ENCODE measurements at regions not wholly inside any gene's neighbourhood (a gene's known extent, or its start where the extent isn't known, plus 50 kb on each side); places are given as distances from the start of the nearest gene placed in this dataset.

DNA sequence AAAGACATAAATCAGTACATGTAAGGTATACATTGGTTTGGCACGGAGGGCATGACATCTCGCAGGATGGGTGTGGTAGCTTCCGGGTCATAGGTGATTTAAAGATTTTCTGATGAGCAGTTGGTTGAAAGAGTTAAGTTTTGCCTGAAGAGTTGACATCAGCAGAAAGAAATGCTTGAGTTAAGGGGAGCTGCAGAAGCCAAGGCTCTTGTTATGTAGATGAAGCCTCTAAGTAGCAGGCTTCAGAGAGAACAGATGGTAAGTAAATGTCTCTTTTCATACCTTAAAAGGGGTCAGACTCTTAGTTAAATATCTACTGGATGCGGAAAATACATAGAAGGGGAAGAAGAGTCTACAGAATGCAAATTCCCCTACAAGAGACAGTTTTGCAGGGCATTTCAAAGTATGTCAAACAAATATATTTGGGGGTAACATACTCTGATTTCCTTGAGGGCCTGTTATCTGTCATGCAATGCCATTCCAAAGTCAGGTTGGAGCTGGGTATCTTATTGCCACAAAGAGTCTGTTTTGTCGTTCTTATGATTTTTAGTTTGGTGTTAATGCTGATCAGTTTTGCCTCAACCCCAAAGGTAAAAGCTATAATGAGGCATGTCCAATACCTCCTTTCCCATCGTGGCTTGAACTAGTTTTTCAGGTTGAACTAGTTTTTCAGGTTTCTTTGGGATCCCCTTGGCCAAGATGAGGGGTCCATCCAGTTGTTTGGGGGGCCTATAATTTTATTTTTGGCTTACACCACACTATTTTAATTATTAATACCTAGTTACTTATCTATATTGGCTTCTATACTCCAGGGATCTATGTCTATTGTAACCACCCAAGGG is 67.0 kb downstream of the PTHLH start:
- H3K36me3 ChIP-seq (ENCODE audit: control insufficient read depth in 4 of 4, insufficient read depth in 4 of 4, low read length in 4 of 4), result no peaks in the 10 kb centered on the region
- DNase-seq (no peak), ATAC-seq (ENCODE audit: insufficient read depth, low FRiP score) (no peak)
- H3K9me3 ChIP-seq (ENCODE audit: control insufficient read depth in 4 of 4, insufficient read depth in 3 of 4, low read length in 3 of 4), result no peaks in the 10 kb centered on the region
- no peak overlapping the region for H3K27ac ChIP-seq (ENCODE audit: low read depth in 1 of 2, low read length in 1 of 2)
- TF ChIP-seq, protein P1, sequence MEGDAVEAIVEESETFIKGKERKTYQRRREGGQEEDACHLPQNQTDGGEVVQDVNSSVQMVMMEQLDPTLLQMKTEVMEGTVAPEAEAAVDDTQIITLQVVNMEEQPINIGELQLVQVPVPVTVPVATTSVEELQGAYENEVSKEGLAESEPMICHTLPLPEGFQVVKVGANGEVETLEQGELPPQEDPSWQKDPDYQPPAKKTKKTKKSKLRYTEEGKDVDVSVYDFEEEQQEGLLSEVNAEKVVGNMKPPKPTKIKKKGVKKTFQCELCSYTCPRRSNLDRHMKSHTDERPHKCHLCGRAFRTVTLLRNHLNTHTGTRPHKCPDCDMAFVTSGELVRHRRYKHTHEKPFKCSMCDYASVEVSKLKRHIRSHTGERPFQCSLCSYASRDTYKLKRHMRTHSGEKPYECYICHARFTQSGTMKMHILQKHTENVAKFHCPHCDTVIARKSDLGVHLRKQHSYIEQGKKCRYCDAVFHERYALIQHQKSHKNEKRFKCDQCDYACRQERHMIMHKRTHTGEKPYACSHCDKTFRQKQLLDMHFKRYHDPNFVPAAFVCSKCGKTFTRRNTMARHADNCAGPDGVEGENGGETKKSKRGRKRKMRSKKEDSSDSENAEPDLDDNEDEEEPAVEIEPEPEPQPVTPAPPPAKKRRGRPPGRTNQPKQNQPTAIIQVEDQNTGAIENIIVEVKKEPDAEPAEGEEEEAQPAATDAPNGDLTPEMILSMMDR (IDR thresholded peaks at IDR 0.05; ENCODE audit: control extremely low read depth, extremely low read depth), result no peak
- no peaks in the 10 kb centered on the region for H3K27me3 ChIP-seq (ENCODE audit: control insufficient read depth in 3 of 3, insufficient read depth in 3 of 3, low read length in 2 of 3)
- H3K4me3 ChIP-seq, result no peak overlapping the region
- no peaks in the 10 kb centered on the region for H3K4me1 ChIP-seq (ENCODE audit: control insufficient read depth in 5 of 5, insufficient read depth in 5 of 5, low read length in 5 of 5)
- WGBS, 2 donors, result 80 to 85% methylated on average over 6 of the region's 6 CpGs
- no peak overlapping the region for H3K9ac ChIP-seq (ENCODE audit: insufficient read depth in 1 of 2, low read length in 2 of 2)

DNA sequence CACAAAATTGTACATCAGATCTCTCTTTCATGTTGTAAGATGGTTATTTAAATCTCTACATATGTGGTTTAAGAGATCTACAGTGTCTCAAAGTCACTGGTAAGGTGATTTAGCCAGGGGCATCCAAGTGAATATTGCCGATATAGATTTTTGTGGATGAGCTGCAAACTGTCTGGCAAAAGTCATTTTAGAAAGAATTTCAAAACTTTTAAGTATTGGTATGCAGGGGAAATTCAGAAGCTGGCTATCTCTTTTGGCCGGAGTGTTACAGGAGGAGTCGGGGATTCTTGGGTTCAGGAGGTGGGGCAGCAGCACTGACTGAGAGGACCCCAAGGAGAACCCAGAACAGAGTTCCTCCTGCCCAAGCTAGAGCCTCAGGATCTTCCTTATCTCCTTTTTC is 69.9 kb downstream of the PTHLH start:
- DNase-seq (no peak), ATAC-seq (ENCODE audit: insufficient read depth, low FRiP score) (no peak)
- TF ChIP-seq, protein P1 (IDR thresholded peaks at IDR 0.05; ENCODE audit: control extremely low read depth, extremely low read depth), result no peak
- 91 to 93% methylated on average over 3 of the region's 3 CpGs for WGBS, 2 donors
- no peak overlapping the region for H3K27ac ChIP-seq (ENCODE audit: low read depth in 1 of 2, low read length in 1 of 2)
- H3K4me1 ChIP-seq (ENCODE audit: control insufficient read depth in 5 of 5, insufficient read depth in 5 of 5, low read length in 5 of 5), result no peaks in the 10 kb centered on the region
- H3K9ac ChIP-seq (ENCODE audit: insufficient read depth in 1 of 2, low read length in 2 of 2), result no peak overlapping the region
- H3K27me3 ChIP-seq (ENCODE audit: control insufficient read depth in 3 of 3, insufficient read depth in 3 of 3, low read length in 2 of 3), result no peaks in the 10 kb centered on the region
- H3K4me3 ChIP-seq, result no peak overlapping the region
- H3K9me3 ChIP-seq (ENCODE audit: control insufficient read depth in 4 of 4, insufficient read depth in 3 of 4, low read length in 3 of 4), result no peaks in the 10 kb centered on the region
- H3K36me3 ChIP-seq (ENCODE audit: control insufficient read depth in 4 of 4, insufficient read depth in 4 of 4, low read length in 4 of 4), result no peaks in the 10 kb centered on the region

DNA sequence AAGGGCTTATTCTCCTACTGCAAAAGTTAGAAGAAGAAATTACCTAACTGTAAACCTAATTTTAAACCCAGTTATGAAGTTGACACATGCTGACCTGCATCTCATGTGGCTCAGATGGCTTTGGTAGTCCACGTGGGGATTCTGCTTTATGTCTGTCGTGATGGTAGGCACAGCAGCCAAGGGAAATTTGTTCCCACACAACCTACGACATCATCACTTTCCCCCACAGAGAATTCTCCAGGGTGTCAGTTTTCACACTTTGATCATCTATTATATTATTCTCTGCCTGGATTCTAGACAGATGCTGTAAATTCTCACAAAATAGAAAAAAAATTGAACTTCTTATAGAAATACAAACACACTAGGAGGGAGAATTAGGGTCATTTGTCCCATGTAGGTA is 70.6 kb downstream of the PTHLH start:
- WGBS, 2 donors, result 42 to 65% methylated on average over 3 of the region's 3 CpGs
- TF ChIP-seq, protein P1 (IDR thresholded peaks at IDR 0.05; ENCODE audit: control extremely low read depth, extremely low read depth), result no peak
- Histone ChIP-seq H3K27ac (ENCODE audit: low read depth in 1 of 2, low read length in 1 of 2) (no peak overlapping the region), H3K27me3 (ENCODE audit: control insufficient read depth in 3 of 3, insufficient read depth in 3 of 3, low read length in 2 of 3) (no peaks in the 10 kb centered on the region), H3K4me3 (no peak overlapping the region), H3K36me3 (ENCODE audit: control insufficient read depth in 4 of 4, insufficient read depth in 4 of 4, low read length in 4 of 4) (no peaks in the 10 kb centered on the region), H3K9me3 (ENCODE audit: control insufficient read depth in 4 of 4, insufficient read depth in 3 of 4, low read length in 3 of 4) (no peaks in the 10 kb centered on the region), H3K4me1 (ENCODE audit: control insufficient read depth in 5 of 5, insufficient read depth in 5 of 5, low read length in 5 of 5) (no peaks in the 10 kb centered on the region), H3K9ac (ENCODE audit: insufficient read depth in 1 of 2, low read length in 2 of 2) (no peak overlapping the region)
- DNase-seq, result no peak
- no peak for ATAC-seq (ENCODE audit: insufficient read depth, low FRiP score)
